HepG2 (cell line): ENCODE measurements at regions not wholly inside any gene's neighbourhood (a gene's known extent, or its start where the extent isn't known, plus 50 kb on each side); places are given as distances from the start of the nearest gene placed in this dataset.

Experiments
- ATAC-seq: fragments of 200-7000 bp; cut with Tn5 transposase; 3 replicates; pipeline ENCODE4 v1.9.1; 2020; ENCODE audit warnings: mild to moderate bottlenecking, moderate library complexity
- BruUV-seq: library from RNA; stranded (reverse); fragments of 400-500 nt; replicated peaks from 2 replicates; lab custom pipeline; 2021; lab: Mats Ljungman, UMichigan
- CTCF ChIA-PET: fragments of 300-600 bp; formaldehyde crosslinking; extraction: SDS; loops from one replicate; lab custom pipeline; 2021; ENCODE audit warnings: low total read pairs, inconsistent platforms, low intra/inter-chr PET ratio; lab: Yijun Ruan, JAX
- POLR2A ChIA-PET: fragments of 350-600 bp; sonication (Branson Sonifier 250); formaldehyde crosslinking; loops from one replicate; lab custom pipeline; 2020; ENCODE audit warnings: antibody characterized with exemption, inconsistent platforms; lab: Yijun Ruan, JAX
- DNase-seq: peaks from one replicate; pipeline ENCODE4 v3.0.0-alpha.2; 2015; ENCODE audit warnings: low spot score
- FAIRE-seq: peaks from 3 replicates; lab custom pipeline; 2011; peaks lifted over from hg19 to GRCh38; lab: Jason Lieb, UNC
- H2AFZ ChIP-seq: one replicate; pipeline ENCODE4 v1.6.1; 2011; ENCODE audit warnings: low read length, inconsistent platforms
- H3K27ac ChIP-seq: fragments of 300-600 bp; 3 replicates; pipeline ENCODE4 v1.8.0; 2011; ENCODE audit warnings: mixed run types, mild to moderate bottlenecking, mixed read lengths, low read length, inconsistent platforms; ENCODE audit not compliant: insufficient read depth; ENCODE audit errors: extremely low read length
- H3K27me3 ChIP-seq, 2 experiments: fragments of 200-600 bp in 1 of 2; 2 replicates in 1 of 2; 3 replicates in 1 of 2; pipeline versions ENCODE4 v1.6.0 to v1.8.0; 2011; ENCODE audit warnings: low read length in 2 of 2, mild to moderate bottlenecking in 2 of 2, moderate library complexity in 2 of 2, inconsistent platforms in 1 of 2; ENCODE audit not compliant: insufficient read depth in 2 of 2, control insufficient read depth in 1 of 2
- H3K36me3 ChIP-seq, 2 experiments: fragments of 200-600 bp in 1 of 2; replicated peaks in 1 of 2; 2 replicates in 1 of 2; 3 replicates in 1 of 2; pipeline versions ENCODE4 v1.5.1 to v1.8.0; 2011; ENCODE audit warnings: low read length in 2 of 2, inconsistent platforms in 1 of 2; ENCODE audit not compliant: insufficient read depth in 2 of 2, control insufficient read depth in 1 of 2
- H3K4me1 ChIP-seq: 2 replicates; pipeline ENCODE4 v1.5.1; 2012; ENCODE audit warnings: low read length, inconsistent platforms; ENCODE audit not compliant: insufficient read depth
- H3K4me2 ChIP-seq: 2 replicates; pipeline ENCODE4 v1.6.0; 2011; ENCODE audit warnings: low read depth, low read length, inconsistent platforms
- H3K4me3 ChIP-seq, 3 experiments: fragments of 200-600 bp in 1 of 3; sonication (generic), shearing (Covaris generic) in 1 of 3; replicated peaks in 1 of 3; 2 replicates each; pipeline ENCODE4 v1.5.1; 2011 to 2016; ENCODE audit warnings: low read length in 3 of 3, inconsistent platforms in 2 of 3, low read depth in 2 of 3, mild to moderate bottlenecking in 2 of 3, control low read depth in 1 of 3, mixed read lengths in 1 of 3; ENCODE audit not compliant: insufficient read depth in 1 of 3
- H3K79me2 ChIP-seq: one replicate; pipeline ENCODE4 v1.6.1; 2011; ENCODE audit warnings: low read length, inconsistent platforms; ENCODE audit not compliant: insufficient read depth
- H3K9ac ChIP-seq: 2 replicates; pipeline ENCODE4 v1.6.0; 2011; ENCODE audit warnings: mild to moderate bottlenecking, low read depth, low read length, inconsistent platforms; ENCODE audit not compliant: insufficient read depth
- H3K9me3 ChIP-seq: 2 replicates; pipeline ENCODE4 v1.5.1; 2012; ENCODE audit warnings: mild to moderate bottlenecking, low read length
- H4K20me1 ChIP-seq: 2 replicates; pipeline ENCODE4 v1.6.0; 2011; ENCODE audit warnings: inconsistent platforms, mild to moderate bottlenecking, low read length, moderate library complexity; ENCODE audit not compliant: insufficient read depth
- ATRX ChIP-seq: sonication (generic); formaldehyde crosslinking; IDR thresholded peaks from 2 replicates; pipeline ENCODE4 v1.4.0; 2020; ENCODE audit warnings: missing genetic modification reagents, borderline replicate concordance
- CSRNP1 ChIP-seq: sonication (generic); formaldehyde crosslinking; IDR thresholded peaks from 2 replicates; pipeline ENCODE4 v1.8.1; 2023; ENCODE audit warnings: mild to moderate bottlenecking, missing genetic modification reagents
- ERF ChIP-seq: IDR thresholded peaks from 2 replicates; pipeline ENCODE4 v1.6.1; 2018; ENCODE audit warnings: missing biosample characterization, missing genetic modification reagents
- HMG20A ChIP-seq: IDR thresholded peaks from 2 replicates; pipeline ENCODE4 v1.6.1; 2016; ENCODE audit warnings: borderline replicate concordance
- NAIF1 ChIP-seq: sonication (generic); formaldehyde crosslinking; IDR thresholded peaks from 2 replicates; pipeline ENCODE4 v1.5.0; 2020; ENCODE audit warnings: mild to moderate bottlenecking, missing genetic modification reagents, borderline replicate concordance
- NFRKB ChIP-seq: fragments of 450-650 bp; IDR thresholded peaks from 2 replicates; pipeline ENCODE4 v1.6.1; 2017
- PBX3 ChIP-seq: sonication (generic); formaldehyde crosslinking; IDR thresholded peaks from 2 replicates; pipeline ENCODE4 v1.8.1; 2023; ENCODE audit warnings: missing genetic modification reagents, inconsistent platforms, borderline replicate concordance
- RFXAP ChIP-seq: sonication (generic); formaldehyde crosslinking; IDR thresholded peaks from 2 replicates; pipeline ENCODE4 v1.4.0; 2020; ENCODE audit warnings: missing genetic modification reagents, borderline replicate concordance
- STAG1 ChIP-seq: sonication (generic); formaldehyde crosslinking; IDR thresholded peaks from 2 replicates; pipeline ENCODE4 v1.4.0; 2020; ENCODE audit warnings: missing genetic modification reagents
- U2AF2 ChIP-seq: fragments of 200-400 bp; formaldehyde crosslinking; IDR thresholded peaks from 2 replicates; pipeline ENCODE4 v1.6.1; 2017; ENCODE audit warnings: low read depth, mild to moderate bottlenecking, low read length
- ZNF224 ChIP-seq: sonication (generic); formaldehyde crosslinking; IDR thresholded peaks from 2 replicates; pipeline ENCODE4 v1.5.0; 2020; ENCODE audit warnings: mild to moderate bottlenecking, missing genetic modification reagents
- ZNF317 ChIP-seq: sonication (generic); formaldehyde crosslinking; IDR thresholded peaks from 2 replicates; pipeline ENCODE4 v1.5.0; 2020; ENCODE audit warnings: mild to moderate bottlenecking, missing genetic modification reagents
- ZNF546 ChIP-seq: sonication (generic); formaldehyde crosslinking; conservative IDR thresholded peaks from 2 replicates; pipeline ENCODE4 v1.8.1; 2023; ENCODE audit warnings: mild to moderate bottlenecking, missing genetic modification reagents
- ZNF550 ChIP-seq: sonication (generic); formaldehyde crosslinking; IDR thresholded peaks from 2 replicates; pipeline ENCODE4 v1.4.0; 2020; ENCODE audit warnings: mild to moderate bottlenecking, missing genetic modification reagents, borderline replicate concordance
- ZNF644 ChIP-seq: IDR thresholded peaks from 2 replicates; pipeline ENCODE4 v1.6.1; 2016; ENCODE audit warnings: low read depth
- ZNF720 ChIP-seq: sonication (generic); formaldehyde crosslinking; IDR thresholded peaks from 2 replicates; pipeline ENCODE4 v1.4.0; 2020; ENCODE audit warnings: missing genetic modification reagents
- ZNF737 ChIP-seq: sonication (generic); formaldehyde crosslinking; IDR thresholded peaks from 2 replicates; pipeline ENCODE4 v1.5.0; 2020; ENCODE audit warnings: missing genetic modification reagents, mild to moderate bottlenecking, borderline replicate concordance
- ZNF879 ChIP-seq: sonication (generic); formaldehyde crosslinking; IDR thresholded peaks from 2 replicates; pipeline ENCODE4 v1.8.1; 2023; ENCODE audit warnings: missing genetic modification reagents
- ZUFSP ChIP-seq: sonication (generic); formaldehyde crosslinking; IDR thresholded peaks from 2 replicates; pipeline ENCODE4 v1.9.0; 2021; ENCODE audit warnings: missing genetic modification reagents, mild to moderate bottlenecking, borderline replicate concordance
- in situ Hi-C: cut with HindIII; loops from 2 replicates; pipeline ENCODE4 v1.10.0; 2017; ENCODE audit warnings: low pct_unique_long_range_greater_than_20kb; ENCODE audit not compliant: extremely low pct_ligation_motif_present
- intact Hi-C: fragments of 100-400 bp; cut with micrococcal nuclease; formaldehyde crosslinking; loops from one replicate; pipeline ENCODE4 v1.10.0; 2022; ENCODE audit not compliant: unreplicated experiment

GRCh38 chr1:239792157-239792556 is 299.5 kb upstream of the FMN2 start:
- no peak overlapping the region for H3K9ac ChIP-seq
- ATAC-seq (no peak), DNase-seq (no peak), FAIRE-seq (no peak)
- 0 out of 2 replicates have a peak, but pooled peaks cover 4% of the 10 kb centered on the region for H3K9me3 ChIP-seq
- H3K27ac ChIP-seq: no peak overlapping the region
- TF ChIP-seq NFRKB (no peak), ZNF879 (CRISPR knock-in tag) (no peak), ZUFSP (CRISPR knock-in tag) (no peak), ZNF317 (CRISPR knock-in tag) (no peak), RFXAP (CRISPR knock-in tag) (no peak), ZNF546 (CRISPR knock-in tag) (no peak), STAG1 (CRISPR knock-in tag) (no peak), ZNF644 (CRISPR knock-in tag) (no peak), ZNF737 (no peak), NAIF1 (CRISPR knock-in tag) (no peak), ZNF720 (CRISPR knock-in tag) (no peak), CSRNP1 (no peak), ERF (CRISPR knock-in tag) (no peak), PBX3 (no peak), HMG20A (CRISPR knock-in tag) (no peak), ZNF550 (CRISPR knock-in tag) (no peak), ATRX (CRISPR knock-in tag) (no peak), ZNF224 (CRISPR knock-in tag) (no peak), U2AF2 (no peak)
- POLR2A ChIA-PET: no interaction called here
- intact Hi-C loops: no loop called here
- CTCF ChIA-PET: no interaction called here
- no peak overlapping the region for H2AFZ ChIP-seq
- H3K27me3 ChIP-seq: no peaks in the 10 kb centered on the region
- no peaks in the 10 kb centered on the region for H3K79me2 ChIP-seq
- H4K20me1 ChIP-seq: no peaks in the 10 kb centered on the region
- no peak overlapping the region for H3K4me3 ChIP-seq
- in situ Hi-C loops: no loop called here
- no peaks in the 10 kb centered on the region for H3K4me1 ChIP-seq
- H3K36me3 ChIP-seq: no peaks in the 10 kb centered on the region
- no TSS peak for BruUV-seq
- H3K4me2 ChIP-seq: no peak overlapping the region
